AG04449 (cell line): ENCODE measurements at regions not wholly inside any gene's neighbourhood (a gene's known extent, or its start where the extent isn't known, plus 50 kb on each side); places are given as distances from the start of the nearest gene placed in this dataset.

Source experiments
- CTCF ChIA-PET: fragments of 350-600 bp; formaldehyde crosslinking; extraction: SDS; loops from one replicate; lab custom pipeline; 2021; ENCODE audit warnings: antibody characterized with exemption; lab: Yijun Ruan, JAX
- POLR2A ChIA-PET: fragments of 400-600, 350-600 bp; formaldehyde crosslinking; extraction: SDS; loops from one replicate; lab custom pipeline; 2020; ENCODE audit warnings: antibody characterized with exemption, inconsistent platforms; lab: Yijun Ruan, JAX
- DNase-seq: peaks from one replicate; pipeline ENCODE4 v3.0.0-alpha.2; 2010; ENCODE audit warnings: low read depth, low spot score
- H3K4me3 ChIP-seq: 2 replicates; pipeline ENCODE4 v1.5.1; 2011; ENCODE audit warnings: low read depth, mild to moderate bottlenecking, control low read depth, low read length
- CTCF ChIP-seq: IDR thresholded peaks from one replicate; pipeline ENCODE4 v1.5.1; 2011; ENCODE audit warnings: mild to moderate bottlenecking, moderate library complexity, low read length, control low read depth, inconsistent platforms; ENCODE audit not compliant: insufficient read depth; ENCODE audit errors: missing control alignments

GRCh38 chr15:98503970-98504369 lies 144.4 kb upstream of the IGF1R start:
- CTCF ChIA-PET: interaction anchor here (2.2 kb wide), 1 partner anchor 15 kb away, joined by 14 read pairs; no protein-coding TSS in a partner anchor
- no peak for TF ChIP-seq CTCF
- POLR2A ChIA-PET: no interaction called here
- no peak overlapping the region for H3K4me3 ChIP-seq
- DNase-seq: no peak

- TF ChIP-seq CTCF: no peak
- no peak overlapping the region for H3K4me3 ChIP-seq
- ChIA-PET POLR2A (no interaction called here), CTCF (interaction anchor here (2.2 kb wide), 1 partner anchor 14 kb away, joined by 14 read pairs; no protein-coding TSS in a partner anchor)
- no peak for DNase-seq
Measured at GRCh38 chr15:98504998-98505397, 143.3 kb upstream of the IGF1R start.

- no peak overlapping the region for H3K4me3 ChIP-seq
- DNase-seq: no peak
- ChIA-PET POLR2A (no interaction called here), CTCF (interaction anchor here (2.2 kb wide), 1 partner anchor 14 kb away, joined by 14 read pairs; no protein-coding TSS in a partner anchor)
- no peak for TF ChIP-seq CTCF
Measured at GRCh38 chr15:98505611-98506031, 142.7 kb upstream of the IGF1R start.

- no peak overlapping the region for H3K4me3 ChIP-seq
- POLR2A ChIA-PET: no interaction called here
- no peak for TF ChIP-seq CTCF
- CTCF ChIA-PET: no interaction called here
- DNase-seq: no peak
Measured at GRCh38 chr15:98506172-98506571, 142.2 kb upstream of the IGF1R start.

GRCh38 chr15:98506711-98507110 lies 141.6 kb upstream of the IGF1R start:
- no peak overlapping the region for H3K4me3 ChIP-seq
- no peak for TF ChIP-seq CTCF
- POLR2A ChIA-PET: no interaction called here
- CTCF ChIA-PET: interaction anchor here (1.7 kb wide), 1 partner anchor 12 kb away, joined by 9 read pairs; no protein-coding TSS in a partner anchor
- DNase-seq: no peak

- ChIA-PET POLR2A (no interaction called here), CTCF (interaction anchor here (1.0 to 2.8 kb wide), 6 partner anchors 10 to 593 kb away, joined by 3 to 12 read pairs (median 5); no protein-coding TSS in a partner anchor)
- DNase-seq: no peak
- TF ChIP-seq CTCF: no peak
- H3K4me3 ChIP-seq: no peak overlapping the region
Measured at GRCh38 chr15:98513428-98513986, 134.8 kb upstream of the IGF1R start.
